GM19035 (cell line): ENCODE measurements at regions not wholly inside any gene's neighbourhood (a gene's known extent, or its start where the extent isn't known, plus 50 kb on each side); places are given as distances from the start of the nearest gene placed in this dataset.

ENCODE experiments used
- ATAC-seq: cut with Tn5 transposase; IDR thresholded peaks from one replicate; pipeline ENCODE4 v1.9.1; 2021; ENCODE audit not compliant: unreplicated experiment

DNA sequence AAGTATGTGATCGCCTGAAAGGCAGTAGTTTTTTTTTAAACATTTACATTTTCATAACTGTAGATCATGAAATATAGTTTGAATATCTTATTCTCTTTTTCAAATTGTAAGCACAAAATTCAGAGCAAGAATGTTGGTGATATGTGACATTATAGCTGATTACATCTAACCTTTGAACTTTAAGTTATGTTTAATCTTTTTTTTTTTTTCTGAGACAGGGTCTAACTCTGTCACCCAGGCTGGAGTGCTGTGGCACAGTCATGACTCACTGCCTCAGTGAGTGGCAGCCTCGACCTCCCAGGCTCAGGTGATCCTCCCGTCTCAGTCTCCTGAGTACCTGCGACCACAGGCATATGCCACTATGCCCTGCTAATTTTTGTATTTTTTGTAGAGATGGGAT, 278.7 kb upstream of the NEBL start:
- ATAC-seq = no peak

GRCh38 chr10:21174715-21175495, 277.8 kb upstream of the NEBL start:
- ATAC-seq = no peak

DNA sequence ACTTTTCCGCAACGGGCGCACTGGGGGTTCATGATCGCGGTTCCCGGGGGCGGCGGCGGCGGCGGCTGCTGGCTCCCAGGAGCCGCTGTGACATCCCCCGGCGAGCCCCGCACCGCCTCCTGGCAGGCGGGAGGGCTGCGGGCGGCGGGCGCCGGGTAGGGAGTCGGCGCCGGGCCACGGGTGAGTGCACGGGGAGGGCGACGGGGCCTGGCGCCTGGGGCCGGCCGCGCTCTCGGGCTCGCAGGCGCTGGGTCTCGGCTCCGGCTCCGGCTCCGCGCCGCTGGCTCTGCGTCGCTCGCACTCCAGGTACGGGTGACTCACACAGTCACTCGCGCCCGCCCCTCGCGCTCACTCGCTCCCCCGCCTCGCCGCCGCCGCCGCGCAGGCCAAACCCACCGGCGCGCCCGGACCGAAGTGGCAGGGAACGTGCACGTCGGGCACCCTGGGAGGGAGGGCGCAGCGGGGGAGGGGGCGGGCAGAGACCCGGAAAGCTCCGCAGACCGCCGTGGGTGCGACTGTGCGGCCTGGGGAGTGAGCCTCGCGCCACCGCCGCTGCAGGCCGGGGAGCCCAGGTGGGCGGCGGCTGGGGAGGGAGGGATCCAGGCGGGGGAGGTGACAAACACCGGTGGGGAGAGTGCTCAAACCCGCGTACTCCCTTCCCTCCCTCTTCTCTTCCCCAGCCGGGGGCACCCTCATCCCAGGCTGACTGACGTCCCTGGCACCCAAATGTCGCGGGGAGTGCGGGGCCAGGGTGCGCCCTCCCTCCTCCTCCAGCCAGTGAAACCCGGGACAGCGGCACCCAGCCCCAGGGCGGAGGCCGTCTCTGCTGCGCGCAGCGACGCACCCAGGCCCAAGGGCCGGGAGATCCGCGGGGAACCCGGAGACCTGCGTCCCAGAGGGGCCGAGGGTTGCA, 276.9 kb upstream of the NEBL start:
- peak; percentile 53 for ATAC-seq

- no peak for ATAC-seq
These were observed 276.1 kb upstream of the NEBL start for GRCh38 chr10:21172930-21173801.

- no peak for ATAC-seq
These were observed 275.4 kb upstream of the NEBL start for GRCh38 chr10:21172542-21172929.

DNA sequence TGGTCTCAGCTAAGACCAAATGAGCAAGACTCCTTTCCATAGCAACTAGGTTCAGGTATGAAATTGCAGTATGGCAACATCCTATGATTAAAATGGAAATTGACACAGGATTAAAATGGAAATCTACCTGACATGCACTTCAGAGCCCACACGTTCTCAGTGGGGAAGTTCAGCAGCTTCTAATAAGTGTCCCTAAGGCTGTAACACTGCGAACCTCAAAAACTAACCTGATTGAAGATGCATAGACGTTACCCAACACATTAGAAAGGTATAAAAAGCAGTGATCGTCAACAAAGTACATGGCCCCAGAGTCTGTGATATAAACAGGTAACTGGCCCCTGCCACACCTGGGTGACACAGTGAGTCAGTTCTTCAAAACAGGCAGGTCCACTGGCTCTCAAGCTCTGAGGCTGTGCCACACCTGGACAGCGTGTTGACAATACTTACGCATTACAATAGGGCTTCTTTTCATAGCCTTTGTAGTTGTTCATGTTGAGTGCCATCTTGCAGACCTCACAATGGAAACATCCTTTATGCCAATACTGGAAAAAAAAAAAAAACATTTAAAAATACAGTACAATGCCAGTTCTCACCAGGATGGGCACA, 274.9 kb upstream of the NEBL start:
- ATAC-seq = no peak

GRCh38 chr10:21171197-21171935, 274.3 kb upstream of the NEBL start:
- no peak for ATAC-seq

DNA sequence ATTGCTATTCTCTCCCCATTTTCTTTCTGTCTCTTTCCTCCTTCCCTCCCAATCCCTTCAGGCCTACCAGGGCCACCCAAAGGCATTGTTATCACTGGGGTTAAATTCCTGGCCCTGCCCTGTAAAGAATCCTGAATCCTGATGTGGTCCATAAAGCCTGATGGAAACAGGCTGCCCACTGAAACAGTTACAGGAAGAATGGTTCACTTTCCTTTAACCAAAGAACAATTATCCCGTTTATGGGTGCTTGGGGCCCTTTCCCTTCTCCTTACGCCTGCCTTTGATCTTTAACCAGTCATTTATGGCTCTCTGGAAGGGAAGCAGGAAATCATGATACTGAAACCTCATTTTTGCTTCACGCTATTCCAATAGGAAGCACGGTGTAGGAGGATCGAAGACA, 273.1 kb upstream of the NEBL start:
- no peak for ATAC-seq

DNA sequence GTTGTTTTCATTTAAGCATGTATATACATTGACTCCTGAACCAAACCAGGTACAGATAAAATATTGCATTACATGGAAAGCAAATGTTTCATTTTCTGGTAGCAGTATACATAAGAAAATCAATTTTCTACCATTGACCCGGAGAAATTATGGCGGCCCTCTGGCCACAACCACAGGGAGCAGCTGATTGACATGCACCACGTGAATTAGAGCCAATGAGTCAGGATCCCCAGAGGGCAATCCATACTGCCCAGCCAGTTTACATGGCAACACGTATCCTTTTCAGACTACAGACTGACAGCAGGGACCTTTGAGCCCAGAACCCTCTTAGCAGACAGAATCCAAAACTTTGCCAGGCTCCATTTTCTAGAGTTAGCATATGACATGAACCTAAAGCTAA, 272.2 kb upstream of the NEBL start:
- ATAC-seq = no peak

DNA sequence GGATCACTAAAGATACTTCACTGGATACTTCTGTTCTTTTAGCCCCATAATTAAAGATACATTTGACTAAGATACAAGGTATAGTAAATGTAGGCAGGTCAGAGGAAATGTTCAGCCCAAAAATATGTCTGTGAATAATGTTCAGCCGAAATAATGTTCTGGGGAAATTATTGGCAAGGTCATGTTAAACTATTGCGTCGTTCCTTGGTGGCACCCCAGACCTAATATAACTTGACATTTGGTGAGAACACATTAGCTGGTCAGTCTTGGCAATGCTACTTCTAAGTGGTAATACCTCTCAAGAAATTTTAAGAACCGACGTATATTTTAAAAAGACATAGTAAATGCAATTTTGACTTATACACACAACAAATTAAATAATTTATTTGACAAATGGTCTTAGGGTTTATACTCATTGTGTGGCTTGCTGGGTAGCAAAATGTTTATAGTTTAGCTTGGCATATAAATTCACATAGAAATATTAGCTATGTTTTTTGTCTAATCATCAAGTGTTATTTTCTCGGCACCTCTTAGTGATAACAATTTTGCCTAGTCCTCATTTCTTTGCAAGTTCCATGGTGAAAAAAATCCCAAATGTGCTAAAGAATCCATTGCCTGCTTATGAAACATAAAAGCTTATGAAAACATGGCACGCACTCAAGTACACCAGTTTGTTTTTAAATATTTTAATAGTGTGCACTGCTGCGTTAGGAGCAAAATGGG, 270.3 kb upstream of the NEBL start:
- ATAC-seq = no peak

GRCh38 chr10:21166557-21167287, 269.6 kb upstream of the NEBL start:
- no peak for ATAC-seq

GRCh38 chr10:21165489-21165888, 268.4 kb upstream of the NEBL start:
- ATAC-seq = no peak

- no peak for ATAC-seq
These were observed 267.6 kb upstream of the NEBL start for GRCh38 chr10:21164687-21165086.

GRCh38 chr10:21162948-21163347, 265.8 kb upstream of the NEBL start:
- ATAC-seq = no peak

DNA sequence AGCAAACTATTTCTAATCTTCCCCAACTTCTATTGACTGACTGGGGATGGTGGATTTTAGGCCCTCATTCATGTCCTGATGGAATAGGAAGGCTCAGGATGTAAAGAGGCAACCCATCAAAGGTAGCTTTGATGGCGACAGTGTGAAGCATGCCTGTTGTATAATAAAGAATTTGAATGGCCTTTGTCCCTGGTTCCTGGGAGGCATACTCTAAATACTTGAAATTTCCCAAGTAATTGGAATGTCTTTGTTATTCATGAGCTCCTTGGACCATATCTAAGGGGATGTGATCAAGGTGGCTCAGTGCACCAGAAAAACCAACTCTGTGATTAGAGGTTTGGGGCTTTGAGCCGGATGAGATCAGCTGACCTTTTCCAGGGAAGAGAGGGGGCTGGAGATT, 264.5 kb upstream of the NEBL start:
- no peak for ATAC-seq

- ATAC-seq = no peak
These were observed 264.0 kb upstream of the NEBL start for GRCh38 chr10:21161090-21161625.

DNA sequence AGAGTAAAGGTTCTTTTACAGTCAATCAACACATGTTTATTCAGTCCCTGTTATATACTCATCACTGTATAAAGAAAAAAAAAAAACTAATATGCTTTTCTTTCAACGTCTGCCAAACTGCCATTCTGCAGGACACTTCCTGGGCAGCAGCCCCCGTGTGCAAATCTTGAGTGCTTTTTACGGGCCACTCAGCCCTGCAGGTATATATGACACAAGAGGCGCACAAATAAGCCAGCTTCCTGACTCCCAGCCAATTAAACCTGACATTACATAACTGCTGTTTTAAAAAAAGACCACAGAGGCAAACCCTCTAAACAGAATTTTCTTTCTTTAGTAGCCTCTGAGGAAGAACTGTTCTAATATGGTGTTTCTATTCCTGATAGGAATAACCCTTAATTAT, 263.0 kb upstream of the NEBL start:
- ATAC-seq = no peak

DNA sequence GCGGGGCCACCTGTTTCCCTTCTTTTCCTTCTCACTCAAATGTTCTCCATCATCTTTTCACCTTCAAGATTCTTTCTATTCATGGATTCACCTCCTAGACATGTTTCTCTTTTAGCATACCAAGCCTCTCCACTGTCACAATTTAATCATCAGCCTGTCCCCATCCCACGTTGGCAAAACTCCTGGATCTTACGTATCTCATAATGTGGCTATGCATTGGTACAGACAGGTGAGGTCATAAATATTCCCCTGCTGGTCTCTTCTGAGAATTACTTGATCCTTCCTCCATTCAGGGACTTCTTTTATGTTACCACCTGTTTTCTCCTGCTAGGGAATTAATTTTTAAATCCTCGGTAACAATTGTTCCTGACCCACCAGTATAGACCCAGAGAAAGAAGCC, 262.6 kb upstream of the NEBL start:
- ATAC-seq = no peak

- ATAC-seq = no peak
These were observed 261.2 kb upstream of the NEBL start for GRCh38 chr10:21158301-21158700.
